ENCODE measurements at regions not wholly inside any gene's neighbourhood (a gene's known extent, or its start where the extent isn't known, plus 50 kb on each side); places are given as distances from the start of the nearest gene placed in this dataset.

GRCh38 chr15:87508086-87508485, 748.5 kb downstream of the NTRK3 start:
- no peak for TF ChIP-seq POLR2A (IDR thresholded peaks at IDR 0.05; ENCODE audit: low read depth, low read length)
- no peak for TF ChIP-seq TAF1 (IDR thresholded peaks at IDR 0.05; ENCODE audit: low read depth, low read length)
- TF ChIP-seq POLR2AphosphoS5 (IDR thresholded peaks at IDR 0.05; ENCODE audit: low read depth, low read length): no peak
- no peak for TF ChIP-seq SPI1 (IDR thresholded peaks at IDR 0.05; ENCODE audit: low read depth, low read length)
